Trophoblast cell (in vitro differentiated cells and primary cell): ENCODE measurements at regions not wholly inside any gene's neighbourhood (a gene's known extent, or its start where the extent isn't known, plus 50 kb on each side); places are given as distances from the start of the nearest gene placed in this dataset.

Experiments used
- DNase-seq, 2 donors: peaks; one replicate each; pipeline ENCODE4 v3.0.0-alpha.2; 2016
- H2AFZ ChIP-seq: 2 replicates; pipeline ENCODE4 v1.6.1; 2013; ENCODE audit warnings: low read length, moderate library complexity, mild to moderate bottlenecking; ENCODE audit not compliant: insufficient read depth, poor library complexity
- H2AK5ac ChIP-seq: 2 replicates; pipeline ENCODE4 v1.6.1; 2013; ENCODE audit warnings: mild to moderate bottlenecking, low read length
- H2BK120ac ChIP-seq: 2 replicates; pipeline ENCODE4 v1.6.1; 2013; ENCODE audit warnings: low read length, mild to moderate bottlenecking, moderate library complexity; ENCODE audit not compliant: insufficient read depth, poor library complexity
- H2BK12ac ChIP-seq: 2 replicates; pipeline ENCODE4 v1.6.1; 2013; ENCODE audit warnings: mild to moderate bottlenecking, low read length, moderate library complexity
- H2BK5ac ChIP-seq: 2 replicates; pipeline ENCODE4 v1.6.1; 2013; ENCODE audit warnings: low read length, low read depth, moderate library complexity, mild to moderate bottlenecking; ENCODE audit not compliant: poor library complexity
- H3K14ac ChIP-seq: 2 replicates; pipeline ENCODE4 v1.6.1; 2013; ENCODE audit warnings: mild to moderate bottlenecking, low read length
- H3K18ac ChIP-seq: 2 replicates; pipeline ENCODE4 v1.6.1; 2013; ENCODE audit warnings: mild to moderate bottlenecking, low read length
- H3K23ac ChIP-seq: 2 replicates; pipeline ENCODE4 v1.6.1; 2013; ENCODE audit warnings: low read length
- H3K27ac ChIP-seq: 2 replicates; pipeline ENCODE4 v1.5.1; 2013; ENCODE audit warnings: low read depth, mild to moderate bottlenecking, inconsistent platforms, low read length, moderate library complexity
- H3K27me3 ChIP-seq: 2 replicates; pipeline ENCODE4 v1.6.1; 2013; ENCODE audit warnings: inconsistent platforms, mild to moderate bottlenecking, low read length, moderate library complexity; ENCODE audit not compliant: insufficient read depth
- H3K36me3 ChIP-seq, 2 experiments: 1 replicate in 1 of 2; 2 replicates in 1 of 2; pipeline ENCODE4 v1.6.1; 2013; ENCODE audit warnings: low read length in 2 of 2, mild to moderate bottlenecking in 2 of 2, moderate library complexity in 1 of 2; ENCODE audit not compliant: insufficient read depth in 2 of 2, control insufficient read depth in 1 of 2
- H3K4ac ChIP-seq: 2 replicates; pipeline ENCODE4 v1.6.1; 2013; ENCODE audit warnings: low read depth, mild to moderate bottlenecking, low read length, moderate library complexity
- H3K4me1 ChIP-seq, 2 experiments: 1 replicate in 1 of 2; 2 replicates in 1 of 2; pipeline ENCODE4 v1.6.1; 2013; ENCODE audit warnings: low read length in 2 of 2, mild to moderate bottlenecking in 2 of 2, moderate library complexity in 1 of 2; ENCODE audit not compliant: insufficient read depth in 2 of 2, control insufficient read depth in 1 of 2
- H3K4me2 ChIP-seq: 2 replicates; pipeline ENCODE4 v1.6.1; 2013; ENCODE audit warnings: inconsistent platforms, mild to moderate bottlenecking, low read length, moderate library complexity
- H3K4me3 ChIP-seq: 2 replicates; pipeline ENCODE4 v1.5.1; 2013; ENCODE audit warnings: mild to moderate bottlenecking, low read depth, low read length, inconsistent platforms
- H3K79me1 ChIP-seq: one replicate; pipeline ENCODE4 v1.6.1; 2013; ENCODE audit warnings: low read length
- H3K79me2 ChIP-seq: 2 replicates; pipeline ENCODE4 v1.6.1; 2013; ENCODE audit warnings: low read length, mild to moderate bottlenecking; ENCODE audit not compliant: control insufficient read depth, insufficient read depth, poor library complexity
- H3K9ac ChIP-seq: 2 replicates; pipeline ENCODE4 v1.6.1; 2013; ENCODE audit warnings: mild to moderate bottlenecking, low read length
- H3K9me3 ChIP-seq: 2 replicates; pipeline ENCODE4 v1.6.1; 2013; ENCODE audit warnings: low read depth, mild to moderate bottlenecking, control low read depth, inconsistent platforms, low read length; ENCODE audit not compliant: insufficient read depth
- H4K12ac ChIP-seq: 2 replicates; pipeline ENCODE4 v1.6.1; 2013; ENCODE audit warnings: low read depth, mild to moderate bottlenecking, low read length, moderate library complexity
- H4K8ac ChIP-seq: 2 replicates; pipeline ENCODE4 v1.6.1; 2013; ENCODE audit warnings: low read depth, mild to moderate bottlenecking, low read length, moderate library complexity
- H4K91ac ChIP-seq: one replicate; pipeline ENCODE4 v1.6.1; 2013; ENCODE audit warnings: low read depth, mild to moderate bottlenecking, low read length, moderate library complexity
- WGBS: extraction: QIAGEN DNeasy Blood & Tissue Kit; methylation state at CpG from one replicate; pipeline ENCODE4 v1.1.7; 2013; ENCODE audit warnings: missing lambda C conversion rate; ENCODE audit not compliant: insufficient read length, insufficient coverage; ENCODE audit errors: extremely low coverage; 5-methylcytosine and 5-hydroxymethylcytosine counted together

GRCh38 chr11:70891844-70892380, 360.5 kb downstream of the SHANK2 start:
- no peak for DNase-seq
- Histone ChIP-seq H2BK5ac (no peak overlapping the region), H4K8ac (no peak overlapping the region)

GRCh38 chr11:70892889-70893288, 359.5 kb downstream of the SHANK2 start:
- no peak overlapping the region for H4K91ac ChIP-seq

More at GRCh38 chr11:70891844-70892380, 360.5 kb downstream of the SHANK2 start:
- no peak overlapping the region for H4K91ac ChIP-seq
- H2BK12ac ChIP-seq: no peak overlapping the region
- no peak overlapping the region for H3K27ac ChIP-seq
- no peak overlapping the region for H3K4me2 ChIP-seq
- no peaks in the 10 kb centered on the region for H3K27me3 ChIP-seq
- no peak overlapping the region for H2AK5ac ChIP-seq
- H3K4me1 ChIP-seq: peaks cover 4 to 9% of the 10 kb centered on the region in 2 experiments
- no peak overlapping the region for H2BK120ac ChIP-seq
- H3K9ac ChIP-seq: no peak overlapping the region
- no peak overlapping the region for H3K18ac ChIP-seq
- no peak overlapping the region for H3K23ac ChIP-seq
- no peak overlapping the region for H3K4me3 ChIP-seq
- H3K36me3 ChIP-seq: peaks cover 2 to 9% of the 10 kb centered on the region in 2 experiments
- peaks cover 8% of the 10 kb centered on the region for H3K9me3 ChIP-seq
- no peaks in the 10 kb centered on the region for H3K79me2 ChIP-seq
- no peaks in the 10 kb centered on the region for H3K79me1 ChIP-seq
- H3K4ac ChIP-seq: no peak overlapping the region
- no peak overlapping the region for H3K14ac ChIP-seq
- WGBS: no CpG with 5 or more reads among the region's 9 CpGs
- no peak overlapping the region for H4K12ac ChIP-seq
- H2AFZ ChIP-seq: no peak overlapping the region

DNA sequence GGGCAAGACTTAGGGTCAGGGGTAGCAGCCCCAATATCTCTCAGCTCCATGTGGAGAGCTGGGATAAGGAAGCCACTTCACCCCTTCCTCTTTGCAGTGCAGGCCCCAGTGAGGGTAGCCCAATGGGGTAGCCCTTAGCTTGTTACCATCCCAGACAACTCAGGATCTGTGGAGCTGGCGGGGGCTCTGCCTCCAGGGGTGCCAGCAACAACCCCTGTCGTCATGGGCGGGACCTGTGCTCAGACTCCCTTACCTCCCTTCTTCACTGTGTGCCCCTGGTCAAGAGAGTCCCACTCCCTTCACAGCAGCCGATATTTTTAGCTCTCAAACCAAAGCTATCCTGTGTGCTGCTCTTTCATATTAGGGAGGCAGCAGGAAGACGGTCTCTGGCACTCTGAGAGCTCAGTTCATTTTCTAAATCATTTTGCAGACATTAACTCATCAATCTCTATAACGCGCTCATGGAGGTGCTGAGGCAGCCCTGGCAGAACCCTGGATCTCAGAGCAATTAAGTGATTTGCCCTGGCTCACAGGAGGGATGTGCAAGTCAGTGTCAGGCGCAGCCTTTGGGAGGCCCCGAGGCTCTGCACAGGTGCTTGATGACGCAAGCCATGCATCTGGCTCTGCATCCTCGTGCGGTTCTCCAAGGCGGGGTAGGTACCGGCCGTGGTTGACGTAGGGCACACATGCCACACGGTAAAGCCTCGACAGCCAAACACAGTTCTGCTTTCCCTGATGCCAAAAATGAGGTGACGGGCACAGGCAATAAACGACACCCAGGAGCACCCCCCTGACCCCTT, 357.6 kb downstream of the SHANK2 start:
- no CpG with 5 or more reads among the region's 20 CpGs for WGBS
- no peak overlapping the region for H2BK12ac ChIP-seq
- H2BK120ac ChIP-seq: no peak overlapping the region
- H3K23ac ChIP-seq: no peak overlapping the region
- no peak overlapping the region for H3K4me2 ChIP-seq
- H2AK5ac ChIP-seq: no peak overlapping the region
- H3K27me3 ChIP-seq: no peaks in the 10 kb centered on the region
- H3K79me1 ChIP-seq: no peaks in the 10 kb centered on the region
- no peaks in the 10 kb centered on the region for H3K79me2 ChIP-seq
- H4K12ac ChIP-seq: no peak overlapping the region
- H3K4me3 ChIP-seq: no peak overlapping the region
- peaks cover 0 to 4% of the 10 kb centered on the region in 2 experiments for H3K36me3 ChIP-seq
- H2BK5ac ChIP-seq: no peak overlapping the region
- no peak overlapping the region for H2AFZ ChIP-seq
- H3K9me3 ChIP-seq: peaks cover 3% of the 10 kb centered on the region
- H4K8ac ChIP-seq: no peak overlapping the region
- no peak for DNase-seq
- no peak overlapping the region for H3K4ac ChIP-seq
- no peak overlapping the region for H3K9ac ChIP-seq
- H3K14ac ChIP-seq: no peak overlapping the region
- no peaks in the 10 kb centered on the region for H3K4me1 ChIP-seq
- no peak overlapping the region for H3K18ac ChIP-seq
- no peak overlapping the region for H3K27ac ChIP-seq
- H4K91ac ChIP-seq: no peak overlapping the region

More at GRCh38 chr11:70892889-70893288, 359.5 kb downstream of the SHANK2 start:
- Histone ChIP-seq H3K36me3 (peaks cover 2 to 9% of the 10 kb centered on the region in 2 experiments), H3K27ac (no peak overlapping the region), H3K4me1 (peaks cover under 1 to 2% of the 10 kb centered on the region in 2 experiments), H3K4me3 (no peak overlapping the region), H3K18ac (no peak overlapping the region), H4K8ac (no peak overlapping the region), H3K79me2 (no peaks in the 10 kb centered on the region), H3K9me3 (peaks cover 8% of the 10 kb centered on the region), H3K27me3 (no peaks in the 10 kb centered on the region), H2AK5ac (no peak overlapping the region), H3K79me1 (no peaks in the 10 kb centered on the region), H3K14ac (no peak overlapping the region), H3K4me2 (no peak overlapping the region), H3K23ac (no peak overlapping the region), H3K9ac (no peak overlapping the region), H3K4ac (no peak overlapping the region), H2AFZ (no peak overlapping the region), H2BK120ac (no peak overlapping the region), H2BK12ac (no peak overlapping the region), H2BK5ac (no peak overlapping the region), H4K12ac (no peak overlapping the region)
- DNase-seq: no peak
- no CpG with 5 or more reads among the region's 5 CpGs for WGBS

- Histone ChIP-seq H4K91ac (no peak overlapping the region), H2AK5ac (no peak overlapping the region)
Observed at GRCh38 chr11:70895366-70895670, 357.1 kb downstream of the SHANK2 start.

More at GRCh38 chr11:70895366-70895670, 357.1 kb downstream of the SHANK2 start:
- H3K4me1 ChIP-seq: no peaks in the 10 kb centered on the region
- H3K4me2 ChIP-seq: no peak overlapping the region
- no CpG with 5 or more reads among the region's 11 CpGs for WGBS
- no peak overlapping the region for H3K9ac ChIP-seq
- H3K23ac ChIP-seq: no peak overlapping the region
- no peak overlapping the region for H2BK120ac ChIP-seq
- no peak overlapping the region for H3K14ac ChIP-seq
- no peak for DNase-seq
- H3K79me1 ChIP-seq: no peaks in the 10 kb centered on the region
- no peaks in the 10 kb centered on the region for H3K27me3 ChIP-seq
- no peak overlapping the region for H2AFZ ChIP-seq
- no peak overlapping the region for H2BK5ac ChIP-seq
- H3K4ac ChIP-seq: no peak overlapping the region
- no peak overlapping the region for H4K12ac ChIP-seq
- no peak overlapping the region for H4K8ac ChIP-seq
- no peak overlapping the region for H3K27ac ChIP-seq
- peaks cover 0 to 3% of the 10 kb centered on the region in 2 experiments for H3K36me3 ChIP-seq
- H3K4me3 ChIP-seq: no peak overlapping the region
- H2BK12ac ChIP-seq: no peak overlapping the region
- H3K18ac ChIP-seq: no peak overlapping the region
- peaks cover 3% of the 10 kb centered on the region for H3K9me3 ChIP-seq
- H3K79me2 ChIP-seq: no peaks in the 10 kb centered on the region
